ENCODE measurements at regions not wholly inside any gene's neighbourhood (a gene's known extent, or its start where the extent isn't known, plus 50 kb on each side); places are given as distances from the start of the nearest gene placed in this dataset.
"Not testable (repeated sequence)": the region's sequence is repeated elsewhere in the genome, so short reads cannot be mapped to it uniquely, and the experiment has no call there.

- H3F3A ChIP-seq (replicated peaks; ENCODE audit: insufficient read depth); DNase-seq; H4K20me1 ChIP-seq (ENCODE audit: insufficient read depth); H3K9ac ChIP-seq; H3K9me2 ChIP-seq; H3K36me3 ChIP-seq (replicated peaks in 1 of 2; ENCODE audit: control insufficient read depth in 1 of 2, insufficient read depth in 2 of 2, low read length in 1 of 2); H3K4me1 ChIP-seq (ENCODE audit: control insufficient read depth in 1 of 2, insufficient read depth in 2 of 2, low read depth in 1 of 2, low read length in 1 of 2); H2AFZ ChIP-seq (ENCODE audit: low read depth); H3K4me2 ChIP-seq; H3K4me3 ChIP-seq (ENCODE audit: low read depth in 2 of 2, low read length in 1 of 2); CTCF ChIA-PET; H3K9me3 ChIP-seq; H3K27me3 ChIP-seq (ENCODE audit: insufficient read depth); H3K79me2 ChIP-seq (ENCODE audit: insufficient read depth); H3K27ac ChIP-seq (ENCODE audit: low read depth in 2 of 2, low read length in 1 of 2); POLR2A ChIA-PET: not testable (repeated sequence)
- WGBS (ENCODE audit: low lambda C conversion rate) = 96% methylated on average over 3 of the region's 3 CpGs
Observed at GRCh38 chr1:833226-833625, 90.5 kb upstream of the SAMD11 start.

- H3K27ac ChIP-seq (ENCODE audit: low read depth in 2 of 2, low read length in 1 of 2); H3K79me2 ChIP-seq (ENCODE audit: insufficient read depth); H3K9ac ChIP-seq; H3K9me2 ChIP-seq; DNase-seq; H3K4me3 ChIP-seq (ENCODE audit: low read depth in 2 of 2, low read length in 1 of 2); H3F3A ChIP-seq (replicated peaks; ENCODE audit: insufficient read depth); H3K9me3 ChIP-seq; H3K36me3 ChIP-seq (replicated peaks in 1 of 2; ENCODE audit: control insufficient read depth in 1 of 2, insufficient read depth in 2 of 2, low read length in 1 of 2); POLR2A ChIA-PET; H4K20me1 ChIP-seq (ENCODE audit: insufficient read depth); H3K4me2 ChIP-seq; H3K4me1 ChIP-seq (ENCODE audit: control insufficient read depth in 1 of 2, insufficient read depth in 2 of 2, low read depth in 1 of 2, low read length in 1 of 2); H2AFZ ChIP-seq (ENCODE audit: low read depth); CTCF ChIA-PET; H3K27me3 ChIP-seq (ENCODE audit: insufficient read depth): not testable (repeated sequence)
- 63% methylated on average over 3 of the region's 10 CpGs for WGBS (ENCODE audit: low lambda C conversion rate)
Observed at GRCh38 chr1:835509-835908, 88.2 kb upstream of the SAMD11 start.

- H3K79me2 ChIP-seq (ENCODE audit: insufficient read depth); H3K27me3 ChIP-seq (ENCODE audit: insufficient read depth); H4K20me1 ChIP-seq (ENCODE audit: insufficient read depth); H3K9me3 ChIP-seq; H3K36me3 ChIP-seq (replicated peaks in 1 of 2; ENCODE audit: control insufficient read depth in 1 of 2, insufficient read depth in 2 of 2, low read length in 1 of 2); H3F3A ChIP-seq (replicated peaks; ENCODE audit: insufficient read depth); H2AFZ ChIP-seq (ENCODE audit: low read depth); H3K4me1 ChIP-seq (ENCODE audit: control insufficient read depth in 1 of 2, insufficient read depth in 2 of 2, low read depth in 1 of 2, low read length in 1 of 2); CTCF ChIA-PET; DNase-seq; H3K9ac ChIP-seq; H3K4me3 ChIP-seq (ENCODE audit: low read depth in 2 of 2, low read length in 1 of 2); H3K9me2 ChIP-seq; H3K4me2 ChIP-seq; H3K27ac ChIP-seq (ENCODE audit: low read depth in 2 of 2, low read length in 1 of 2); POLR2A ChIA-PET: not testable (repeated sequence)
- 72% methylated on average over 4 of the region's 5 CpGs for WGBS (ENCODE audit: low lambda C conversion rate)
Observed at GRCh38 chr1:837601-838000, 86.1 kb upstream of the SAMD11 start.

GRCh38 chr1:838291-838690 is 85.4 kb upstream of the SAMD11 start:
- H4K20me1 ChIP-seq (ENCODE audit: insufficient read depth); H3K9me3 ChIP-seq; H3K4me2 ChIP-seq; H3K36me3 ChIP-seq (replicated peaks in 1 of 2; ENCODE audit: control insufficient read depth in 1 of 2, insufficient read depth in 2 of 2, low read length in 1 of 2); H3K27ac ChIP-seq (ENCODE audit: low read depth in 2 of 2, low read length in 1 of 2); POLR2A ChIA-PET; H3K9ac ChIP-seq; H2AFZ ChIP-seq (ENCODE audit: low read depth); H3K4me1 ChIP-seq (ENCODE audit: control insufficient read depth in 1 of 2, insufficient read depth in 2 of 2, low read depth in 1 of 2, low read length in 1 of 2); H3K79me2 ChIP-seq (ENCODE audit: insufficient read depth); CTCF ChIA-PET; H3K27me3 ChIP-seq (ENCODE audit: insufficient read depth); H3F3A ChIP-seq (replicated peaks; ENCODE audit: insufficient read depth); H3K9me2 ChIP-seq; H3K4me3 ChIP-seq (ENCODE audit: low read depth in 2 of 2, low read length in 1 of 2): not testable (repeated sequence)
- peak; percentile 14 for DNase-seq
- whole genome bisulfite sequencing (ENCODE audit: low lambda C conversion rate) = 69% methylated on average over 5 of the region's 5 CpGs

GRCh38 chr1:840592-840991 is 83.1 kb upstream of the SAMD11 start:
- CTCF ChIA-PET = not testable (repeated sequence)

GRCh38 chr1:841671-842425 is 81.9 kb upstream of the SAMD11 start:
- H3K4me2 ChIP-seq; POLR2A ChIA-PET; H3K9me2 ChIP-seq; H3K4me3 ChIP-seq (ENCODE audit: low read depth in 2 of 2, low read length in 1 of 2); H3K27me3 ChIP-seq (ENCODE audit: insufficient read depth); H3K27ac ChIP-seq (ENCODE audit: low read depth in 2 of 2, low read length in 1 of 2); H3K9ac ChIP-seq; DNase-seq; H3K4me1 ChIP-seq (ENCODE audit: control insufficient read depth in 1 of 2, insufficient read depth in 2 of 2, low read depth in 1 of 2, low read length in 1 of 2); H4K20me1 ChIP-seq (ENCODE audit: insufficient read depth); H3K36me3 ChIP-seq (replicated peaks in 1 of 2; ENCODE audit: control insufficient read depth in 1 of 2, insufficient read depth in 2 of 2, low read length in 1 of 2); H3K79me2 ChIP-seq (ENCODE audit: insufficient read depth); H2AFZ ChIP-seq (ENCODE audit: low read depth); H3F3A ChIP-seq (replicated peaks; ENCODE audit: insufficient read depth); H3K9me3 ChIP-seq: not testable (repeated sequence)
- 82% methylated on average over 8 of the region's 15 CpGs for WGBS (ENCODE audit: low lambda C conversion rate)
- CTCF ChIA-PET = interaction anchor here (0.8 kb wide), 1 partner anchor 62 kb away, joined by 3 read pairs; no protein-coding TSS in a partner anchor

More at GRCh38 chr1:840592-840991, 83.1 kb upstream of the SAMD11 start:
- H3K4me3 ChIP-seq (ENCODE audit: low read depth in 2 of 2, low read length in 1 of 2); H3K79me2 ChIP-seq (ENCODE audit: insufficient read depth); H3K27ac ChIP-seq (ENCODE audit: low read depth in 2 of 2, low read length in 1 of 2); H2AFZ ChIP-seq (ENCODE audit: low read depth); H3K9ac ChIP-seq; POLR2A ChIA-PET; H3K4me2 ChIP-seq; H3K9me2 ChIP-seq; H3K36me3 ChIP-seq (replicated peaks in 1 of 2; ENCODE audit: control insufficient read depth in 1 of 2, insufficient read depth in 2 of 2, low read length in 1 of 2); H3F3A ChIP-seq (replicated peaks; ENCODE audit: insufficient read depth); H4K20me1 ChIP-seq (ENCODE audit: insufficient read depth); DNase-seq; H3K27me3 ChIP-seq (ENCODE audit: insufficient read depth); H3K4me1 ChIP-seq (ENCODE audit: control insufficient read depth in 1 of 2, insufficient read depth in 2 of 2, low read depth in 1 of 2, low read length in 1 of 2); H3K9me3 ChIP-seq: not testable (repeated sequence)
- 94% methylated on average over 6 of the region's 6 CpGs for WGBS (ENCODE audit: low lambda C conversion rate)

All from SK-N-SH (cell line).